ENCODE measurements at regions not wholly inside any gene's neighbourhood (a gene's known extent, or its start where the extent isn't known, plus 50 kb on each side); places are given as distances from the start of the nearest gene placed in this dataset.

GRCh38 chrX:40171513-40172400 is 74.0 kb upstream of the BCOR start:
- Histone ChIP-seq H3K9me3 (replicated peaks) (no peaks in the 10 kb centered on the region), H3K27me3 (ENCODE audit: low read depth) (no peaks in the 10 kb centered on the region), H3K4me3 (peak overlapping the region; percentile 68), H3K36me3 (no peaks in the 10 kb centered on the region), H3K4me1 (peaks cover 58% of the 10 kb centered on the region), H3K27ac (replicated peaks) (peak overlapping the region; percentile 97)
- no peak for TF ChIP-seq CTCF (IDR thresholded peaks at IDR 0.05; ENCODE audit: borderline replicate concordance)
- intact Hi-C loops (cut with micrococcal nuclease): no loop called here
- DNase-seq: no peak

DNA sequence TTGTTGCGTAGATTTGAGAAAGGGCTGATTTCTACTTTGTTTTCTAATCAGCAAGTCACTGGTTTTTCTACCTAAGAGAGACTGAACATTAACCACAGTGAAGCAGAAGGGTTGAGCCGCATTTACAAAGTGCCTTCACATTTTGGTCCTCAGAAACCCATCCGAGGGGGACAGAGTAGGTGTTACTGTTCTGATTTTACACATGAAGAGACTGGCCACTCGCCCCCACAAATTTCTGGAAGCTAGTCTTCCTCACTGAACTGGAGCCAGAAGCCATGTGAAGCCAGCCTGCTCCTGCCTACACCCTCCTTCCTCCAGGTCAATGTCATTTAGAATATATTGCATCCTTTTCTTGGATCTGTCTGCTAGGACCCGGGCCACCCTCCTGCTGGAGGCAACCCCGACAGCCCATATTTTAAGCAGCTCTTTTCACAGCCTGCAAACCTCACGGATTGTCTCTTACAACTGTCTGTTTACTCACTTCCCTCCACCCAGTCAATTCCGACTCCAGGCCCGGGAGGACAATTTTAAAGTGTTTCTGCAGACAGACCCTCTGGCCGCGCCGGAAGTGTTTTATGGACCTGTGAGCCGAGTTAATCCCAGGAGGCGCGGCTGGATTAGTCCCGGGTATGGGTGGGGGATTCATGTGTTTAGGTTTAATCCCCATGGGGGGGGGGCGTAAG is 73.2 kb upstream of the BCOR start:
- peaks cover 63% of the 10 kb centered on the region for H3K4me1 ChIP-seq
- no peaks in the 10 kb centered on the region for H3K9me3 ChIP-seq (replicated peaks)
- no peak for TF ChIP-seq CTCF (IDR thresholded peaks at IDR 0.05; ENCODE audit: borderline replicate concordance)
- no peaks in the 10 kb centered on the region for H3K27me3 ChIP-seq (ENCODE audit: low read depth)
- peak overlapping the region; percentile 68 for H3K4me3 ChIP-seq
- intact Hi-C loops (cut with micrococcal nuclease): no loop called here
- DNase-seq: no peak
- no peaks in the 10 kb centered on the region for H3K36me3 ChIP-seq
- peak overlapping the region; percentile 97 for H3K27ac ChIP-seq (replicated peaks)

GRCh38 chrX:40169193-40170101 is 71.7 kb upstream of the BCOR start:
- intact Hi-C loops (cut with micrococcal nuclease): no loop called here
- Histone ChIP-seq H3K9me3 (replicated peaks) (no peaks in the 10 kb centered on the region), H3K36me3 (no peaks in the 10 kb centered on the region), H3K4me3 (no peak overlapping the region), H3K27me3 (ENCODE audit: low read depth) (no peaks in the 10 kb centered on the region), H3K27ac (replicated peaks) (peak overlapping the region; percentile 23), H3K4me1 (peaks cover 60% of the 10 kb centered on the region)
- no peak for DNase-seq
- peak; percentile 35 for TF ChIP-seq CTCF (IDR thresholded peaks at IDR 0.05; ENCODE audit: borderline replicate concordance)

DNA sequence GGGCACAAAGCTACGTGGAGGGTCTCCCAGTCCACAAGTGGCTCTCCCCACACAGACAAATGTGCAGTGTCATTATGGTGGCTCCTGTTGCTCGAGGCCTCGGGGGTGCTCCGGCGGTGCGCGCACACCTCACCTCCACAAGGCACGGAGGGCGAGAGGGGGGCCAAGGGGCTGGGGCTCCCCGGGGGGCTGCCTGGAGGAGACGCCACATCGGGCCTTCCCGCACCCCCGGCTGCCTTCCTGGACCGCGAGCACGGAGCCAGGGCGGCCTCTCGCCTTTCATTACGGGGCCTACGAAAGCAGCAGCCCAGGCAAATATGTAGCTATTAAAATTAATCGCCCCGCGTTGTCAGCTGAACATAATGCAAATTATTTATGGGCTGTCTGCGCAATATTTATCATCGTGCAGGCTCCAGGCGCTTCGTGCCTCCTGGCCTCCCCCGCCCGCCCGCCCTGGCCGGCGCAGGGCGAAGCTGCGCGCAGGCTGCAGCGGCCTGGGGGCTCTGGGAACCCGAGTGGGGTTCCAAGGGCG is 70.8 kb upstream of the BCOR start:
- Histone ChIP-seq H3K4me3 (peak overlapping the region; percentile 63), H3K36me3 (no peaks in the 10 kb centered on the region), H3K27me3 (ENCODE audit: low read depth) (no peaks in the 10 kb centered on the region), H3K27ac (replicated peaks) (no peak overlapping the region), H3K4me1 (peaks cover 51% of the 10 kb centered on the region), H3K9me3 (replicated peaks) (no peaks in the 10 kb centered on the region)
- no peak for TF ChIP-seq CTCF (IDR thresholded peaks at IDR 0.05; ENCODE audit: borderline replicate concordance)
- DNase-seq: no peak
- intact Hi-C loops (cut with micrococcal nuclease): no loop called here

Measured in left ventricle myocardium inferior (tissue), 1 donor.